GM10266 (cell line): ENCODE measurements at regions not wholly inside any gene's neighbourhood (a gene's known extent, or its start where the extent isn't known, plus 50 kb on each side); places are given as distances from the start of the nearest gene placed in this dataset.

Experiments used
- DNase-seq: peaks from one replicate; pipeline ENCODE4 v3.0.0; 2012; ENCODE audit errors: extremely low spot score
- TF ChIP-seq, protein P1 (sequence below): IDR thresholded peaks from 2 replicates; pipeline ENCODE4 v1.5.1; 2012; ENCODE audit warnings: mild to moderate bottlenecking, low read depth; ENCODE audit not compliant: control insufficient read depth, insufficient read depth; ENCODE audit errors: missing control alignments

DNA sequence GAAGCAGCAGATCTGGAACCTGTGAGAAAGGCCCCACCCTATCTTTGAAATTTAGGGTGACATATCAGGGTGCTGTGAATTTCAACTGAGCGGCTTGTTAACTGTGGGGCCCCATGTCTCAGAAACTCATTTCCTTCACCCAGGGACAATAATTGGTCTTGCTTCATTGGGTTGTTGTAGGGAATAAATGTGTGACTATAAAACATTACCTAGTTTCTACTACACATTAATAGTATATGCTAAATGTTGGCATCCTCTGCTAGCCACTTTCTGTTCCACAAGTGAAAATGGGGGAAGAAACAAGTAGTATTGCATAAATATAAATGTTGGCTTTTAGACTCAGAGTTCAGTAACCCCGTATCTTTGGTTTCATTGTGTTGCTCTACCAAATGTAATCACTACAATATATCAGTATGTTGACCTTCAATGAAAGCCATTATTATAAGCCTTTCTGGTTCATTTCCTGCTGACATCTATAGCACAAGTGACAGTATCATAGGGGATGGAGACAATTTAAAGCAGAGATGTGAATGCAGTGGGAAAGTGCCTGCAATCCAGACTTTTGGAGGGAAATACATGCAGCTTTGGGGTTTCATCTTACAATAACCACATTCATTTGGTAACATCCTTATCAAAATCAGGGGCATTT lies 905.5 kb upstream of the RAG2 start:
- TF ChIP-seq, protein P1, sequence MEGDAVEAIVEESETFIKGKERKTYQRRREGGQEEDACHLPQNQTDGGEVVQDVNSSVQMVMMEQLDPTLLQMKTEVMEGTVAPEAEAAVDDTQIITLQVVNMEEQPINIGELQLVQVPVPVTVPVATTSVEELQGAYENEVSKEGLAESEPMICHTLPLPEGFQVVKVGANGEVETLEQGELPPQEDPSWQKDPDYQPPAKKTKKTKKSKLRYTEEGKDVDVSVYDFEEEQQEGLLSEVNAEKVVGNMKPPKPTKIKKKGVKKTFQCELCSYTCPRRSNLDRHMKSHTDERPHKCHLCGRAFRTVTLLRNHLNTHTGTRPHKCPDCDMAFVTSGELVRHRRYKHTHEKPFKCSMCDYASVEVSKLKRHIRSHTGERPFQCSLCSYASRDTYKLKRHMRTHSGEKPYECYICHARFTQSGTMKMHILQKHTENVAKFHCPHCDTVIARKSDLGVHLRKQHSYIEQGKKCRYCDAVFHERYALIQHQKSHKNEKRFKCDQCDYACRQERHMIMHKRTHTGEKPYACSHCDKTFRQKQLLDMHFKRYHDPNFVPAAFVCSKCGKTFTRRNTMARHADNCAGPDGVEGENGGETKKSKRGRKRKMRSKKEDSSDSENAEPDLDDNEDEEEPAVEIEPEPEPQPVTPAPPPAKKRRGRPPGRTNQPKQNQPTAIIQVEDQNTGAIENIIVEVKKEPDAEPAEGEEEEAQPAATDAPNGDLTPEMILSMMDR: no peak
- DNase-seq: no peak

DNA sequence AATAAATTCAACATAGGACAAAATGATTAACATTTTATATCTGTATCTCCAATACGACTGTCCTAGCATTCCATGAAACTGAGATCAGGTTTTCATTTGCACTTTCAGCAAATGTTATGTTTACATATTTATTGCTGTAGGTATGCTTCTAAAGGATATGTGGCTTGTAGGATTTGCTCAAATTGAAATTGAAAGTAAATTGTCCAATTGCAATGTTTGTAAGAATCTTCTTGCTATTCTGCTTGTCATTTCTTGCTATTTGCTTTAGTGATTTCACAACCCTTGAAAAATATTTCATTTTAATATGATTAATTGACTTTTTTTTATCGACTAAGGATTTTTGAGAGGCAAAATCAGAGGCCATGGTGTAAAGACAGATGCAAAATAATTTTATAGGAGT lies 904.2 kb upstream of the RAG2 start:
- no peak for DNase-seq
- TF ChIP-seq, protein P1: no peak

DNA sequence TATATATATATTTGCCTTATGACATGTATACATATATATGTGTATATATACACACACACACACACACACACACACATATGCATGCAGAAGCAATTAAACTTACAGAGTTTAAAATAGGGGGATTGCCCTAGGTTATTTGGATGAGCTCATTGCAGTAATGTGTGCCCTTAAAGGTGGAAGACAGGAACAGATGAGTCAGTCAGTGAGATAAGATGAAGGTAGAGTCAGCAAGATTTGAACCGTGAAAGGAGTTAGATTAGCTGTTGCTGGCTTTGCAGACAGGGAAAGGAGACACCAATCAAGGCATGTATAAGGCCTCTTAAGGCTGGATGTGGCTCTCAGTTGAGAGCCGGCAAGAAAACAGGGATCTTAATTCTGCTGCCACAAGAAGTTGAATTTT lies 902.4 kb upstream of the RAG2 start:
- no peak for DNase-seq
- TF ChIP-seq, protein P1: no peak

DNA sequence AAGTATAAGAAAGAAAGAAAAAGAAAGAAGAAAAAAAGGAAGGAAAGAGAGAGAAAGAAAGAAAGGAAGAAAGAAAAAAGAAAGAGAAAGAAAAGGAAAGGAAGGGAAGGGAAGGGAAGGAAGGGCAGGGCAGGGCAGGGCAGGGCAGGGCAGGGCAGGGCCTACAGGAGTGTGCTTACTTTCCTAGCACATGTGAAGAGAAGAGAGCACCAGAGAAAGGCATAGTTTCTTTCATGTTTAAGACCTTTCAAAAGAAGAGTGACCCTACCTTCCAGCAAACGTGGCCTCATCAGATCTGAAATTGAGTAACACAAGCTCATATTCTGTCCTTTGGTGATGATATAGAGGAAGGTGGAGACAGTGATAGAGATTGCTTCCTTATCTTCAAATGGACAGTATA lies 899.3 kb upstream of the RAG2 start:
- DNase-seq: no peak
- TF ChIP-seq, protein P1: no peak

DNA sequence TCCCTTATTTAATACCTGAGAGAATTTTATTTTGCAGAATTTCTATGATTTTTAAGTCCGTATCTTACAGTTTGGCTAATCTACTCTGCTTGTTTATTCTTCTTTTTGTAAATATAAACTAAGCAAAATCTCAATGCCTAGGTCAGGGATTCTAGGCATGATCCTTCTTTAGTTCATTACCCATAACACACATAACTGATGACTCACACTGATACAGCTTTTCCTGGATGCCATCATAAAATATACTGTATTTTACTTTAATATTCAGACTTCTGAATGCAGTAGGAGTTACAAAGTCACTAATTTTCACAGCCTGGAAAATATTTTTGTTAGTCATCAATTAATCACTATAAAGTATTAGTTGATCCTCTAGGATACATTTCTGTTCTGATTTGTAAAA lies 898.2 kb upstream of the RAG2 start:
- TF ChIP-seq, protein P1: no peak
- no peak for DNase-seq

DNA sequence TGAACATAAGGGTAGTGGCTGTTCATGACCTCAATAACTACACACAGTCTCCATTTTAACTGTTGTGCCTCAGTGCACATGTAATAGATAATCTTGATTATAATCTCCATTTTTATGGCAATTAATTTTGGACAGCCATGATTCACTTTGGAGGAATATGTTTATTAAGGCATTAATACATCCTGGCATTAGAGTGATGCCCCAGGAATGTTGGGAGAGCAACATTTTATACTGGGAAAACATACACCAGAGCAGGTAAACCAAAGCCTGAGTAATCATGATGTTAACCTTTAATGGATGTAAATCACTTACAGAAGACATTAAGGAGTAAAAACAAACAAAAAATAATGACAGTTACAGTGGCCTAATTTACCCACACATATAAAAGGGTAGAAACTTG lies 886.3 kb upstream of the RAG2 start:
- TF ChIP-seq, protein P1: no peak
- DNase-seq: no peak

DNA sequence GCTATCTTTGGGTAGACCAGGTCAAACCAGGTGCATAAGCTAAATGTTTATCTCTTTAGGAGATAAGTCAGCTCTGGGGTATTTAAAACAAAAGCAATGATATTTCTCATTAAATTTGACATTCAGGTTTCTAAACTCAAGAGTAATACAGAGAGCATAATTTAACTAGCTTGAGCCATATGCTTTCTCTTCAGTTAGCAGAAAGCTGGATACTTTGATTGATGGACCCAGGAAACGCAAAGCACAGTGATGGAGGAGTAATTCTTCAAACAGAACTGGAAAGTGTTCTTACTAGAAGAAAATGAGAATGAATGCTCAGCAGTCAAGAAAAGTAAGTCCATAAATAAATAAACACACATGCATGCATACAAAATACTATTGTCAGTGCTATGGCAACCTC lies 885.7 kb upstream of the RAG2 start:
- DNase-seq: no peak
- TF ChIP-seq, protein P1: no peak
